ENCODE measurements at regions not wholly inside any gene's neighbourhood (a gene's known extent, or its start where the extent isn't known, plus 50 kb on each side); places are given as distances from the start of the nearest gene placed in this dataset.
A peak's percentile ranks its signal among the peaks of the same experiment; 100 is the strongest.

DNA sequence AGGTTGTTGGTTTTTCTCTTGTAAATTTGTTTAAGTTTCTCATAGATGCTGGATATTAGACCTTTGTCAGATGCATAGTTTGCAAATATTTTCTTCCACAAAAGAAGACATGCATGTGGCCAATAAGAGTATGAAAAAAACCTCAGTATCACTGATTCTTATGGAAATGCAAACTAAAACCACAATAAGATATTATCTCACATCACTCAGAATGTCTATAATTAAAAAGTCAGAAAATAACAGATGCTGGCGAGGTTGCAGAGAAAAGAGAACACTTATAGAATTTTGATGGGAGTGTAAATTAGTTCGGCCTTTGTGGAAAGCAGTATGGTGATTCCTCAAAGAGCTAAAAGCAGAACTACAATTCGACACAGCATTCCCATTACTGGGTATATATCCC lies 1355.6 kb downstream of the FAM133A start:
- DNase-seq = no peak

DNA sequence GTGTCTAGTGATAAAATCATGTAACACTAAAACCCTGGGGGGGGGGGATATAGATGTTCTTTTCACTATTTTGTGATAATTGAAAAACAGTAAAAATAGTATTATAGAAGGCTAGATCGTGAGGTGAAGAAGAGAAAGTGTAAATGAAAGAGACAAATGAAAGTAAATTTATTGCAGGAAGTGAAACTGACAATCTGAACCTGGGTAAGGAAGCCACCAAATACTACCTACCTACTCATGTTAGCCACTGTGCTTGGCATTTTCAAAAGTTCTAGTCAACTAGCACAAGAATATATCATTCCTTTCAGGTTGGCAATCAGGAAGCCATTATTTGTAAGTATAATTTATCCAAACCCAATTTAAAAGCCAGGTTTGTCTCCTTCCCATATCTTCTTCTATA lies 1366.1 kb downstream of the FAM133A start:
- DNase-seq = no peak

DNA sequence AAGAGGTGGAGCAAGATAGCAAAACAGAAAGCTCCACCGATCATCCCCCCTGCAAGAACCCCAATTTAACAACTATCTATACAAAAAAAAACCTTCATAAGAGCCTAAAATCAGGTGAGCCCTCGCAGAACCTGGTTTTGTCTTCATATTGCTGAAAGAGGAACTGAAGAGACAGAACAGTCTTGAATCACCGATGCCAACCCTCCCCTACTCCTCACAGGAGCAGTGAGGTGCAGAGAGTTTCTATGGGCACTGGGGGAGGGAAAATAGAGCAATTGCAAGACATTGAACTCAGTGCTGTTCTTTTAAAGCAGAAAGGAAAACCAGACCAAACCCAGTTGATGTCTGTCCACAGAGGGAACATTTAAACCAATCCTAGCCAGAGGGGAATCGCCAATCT lies 1370.3 kb downstream of the FAM133A start:
- no peak for DNase-seq

- DNase-seq = no peak
Measured at GRCh38 chrX:95055991-95056390, 1382.0 kb downstream of the FAM133A start.

- DNase-seq = no peak
Measured at GRCh38 chrX:95056901-95057300, 1382.9 kb downstream of the FAM133A start.

DNA sequence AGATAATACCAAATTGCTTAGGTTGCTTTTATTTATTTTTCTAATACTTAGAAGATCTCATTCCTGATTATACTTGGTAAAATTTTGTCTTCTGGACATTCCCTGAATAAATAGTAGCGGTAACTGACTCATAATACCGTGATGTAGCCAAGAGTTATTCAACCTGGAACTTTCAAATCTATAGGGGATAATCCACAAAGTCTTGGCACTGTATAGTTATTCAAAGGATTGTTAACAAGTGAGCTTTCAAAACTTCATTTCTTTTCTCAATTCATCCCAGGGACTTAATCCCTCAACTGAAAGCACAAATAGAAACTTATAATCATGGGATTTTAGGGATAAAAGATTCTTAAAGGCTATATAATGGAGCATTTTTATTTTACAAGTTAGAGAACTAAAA lies 1383.3 kb downstream of the FAM133A start:
- DNase-seq = no peak

GRCh38 chrX:95058815-95059214 lies 1384.8 kb downstream of the FAM133A start:
- no peak for DNase-seq

GRCh38 chrX:95059909-95060308 lies 1385.9 kb downstream of the FAM133A start:
- no peak for DNase-seq

DNA sequence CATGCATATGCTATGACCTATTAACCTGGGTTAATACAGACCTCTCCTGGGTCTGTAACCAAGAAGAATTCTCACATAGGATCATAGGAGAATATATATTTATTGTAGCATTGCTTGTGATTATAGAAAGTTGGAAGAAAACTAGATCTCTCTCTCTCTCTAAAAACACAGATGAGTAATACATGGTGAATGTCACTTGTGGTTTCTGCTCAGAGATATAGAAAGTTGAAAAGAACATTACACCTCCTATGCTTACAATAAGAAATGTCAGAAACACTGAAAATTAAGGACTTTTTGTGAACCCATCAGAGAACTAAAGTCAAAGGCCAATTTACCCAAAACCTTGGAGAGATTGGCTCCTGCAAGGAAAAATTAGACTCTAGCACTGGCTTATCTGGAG lies 1389.5 kb downstream of the FAM133A start:
- DNase-seq = no peak

DNA sequence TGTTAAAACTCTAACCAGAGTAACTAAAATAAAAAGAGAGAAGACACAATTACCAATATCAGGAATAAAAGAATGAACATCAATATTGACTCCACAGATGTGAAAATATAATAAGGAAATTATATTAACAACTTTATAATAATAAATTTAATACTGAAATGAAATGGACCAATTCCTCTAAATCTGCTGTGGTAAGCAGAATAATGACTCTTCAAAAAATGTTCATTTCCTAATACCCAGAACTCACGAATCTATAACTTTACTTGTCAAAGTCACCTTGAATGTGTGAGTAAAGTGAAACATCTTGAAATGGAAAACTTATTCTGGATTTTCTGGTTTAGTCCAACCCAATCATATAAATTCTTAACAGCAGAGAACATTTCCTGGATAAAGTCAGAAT lies 1391.1 kb downstream of the FAM133A start:
- no peak for DNase-seq

GRCh38 chrX:95071052-95071451 lies 1397.0 kb downstream of the FAM133A start:
- no peak for DNase-seq

- DNase-seq = no peak
Measured at GRCh38 chrX:95071621-95072020, 1397.6 kb downstream of the FAM133A start.

DNA sequence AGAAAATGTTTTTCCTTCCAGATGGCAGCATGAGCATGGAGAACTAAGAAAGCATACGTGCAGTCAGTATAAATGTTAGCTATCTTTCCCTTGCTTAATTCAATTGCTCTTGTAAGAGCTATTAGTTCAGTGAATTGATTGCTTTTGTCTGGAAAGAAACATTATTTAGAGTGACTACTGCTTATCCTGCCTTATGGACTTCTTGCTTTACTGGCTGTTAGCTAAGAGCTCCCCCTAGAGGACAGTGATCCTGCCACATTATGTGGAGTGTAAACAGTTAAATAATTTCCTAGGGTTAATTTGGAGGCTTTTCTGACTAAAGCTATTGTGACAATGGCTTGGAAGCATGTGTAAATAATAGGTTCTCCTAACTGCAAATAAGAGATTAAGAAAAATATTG lies 1402.4 kb downstream of the FAM133A start:
- peak; percentile 6 for DNase-seq

GRCh38 chrX:95101851-95102390 lies 1427.9 kb downstream of the FAM133A start:
- no peak for DNase-seq

- DNase-seq = no peak
Measured at GRCh38 chrX:95117556-95117955, 1443.5 kb downstream of the FAM133A start.

DNA sequence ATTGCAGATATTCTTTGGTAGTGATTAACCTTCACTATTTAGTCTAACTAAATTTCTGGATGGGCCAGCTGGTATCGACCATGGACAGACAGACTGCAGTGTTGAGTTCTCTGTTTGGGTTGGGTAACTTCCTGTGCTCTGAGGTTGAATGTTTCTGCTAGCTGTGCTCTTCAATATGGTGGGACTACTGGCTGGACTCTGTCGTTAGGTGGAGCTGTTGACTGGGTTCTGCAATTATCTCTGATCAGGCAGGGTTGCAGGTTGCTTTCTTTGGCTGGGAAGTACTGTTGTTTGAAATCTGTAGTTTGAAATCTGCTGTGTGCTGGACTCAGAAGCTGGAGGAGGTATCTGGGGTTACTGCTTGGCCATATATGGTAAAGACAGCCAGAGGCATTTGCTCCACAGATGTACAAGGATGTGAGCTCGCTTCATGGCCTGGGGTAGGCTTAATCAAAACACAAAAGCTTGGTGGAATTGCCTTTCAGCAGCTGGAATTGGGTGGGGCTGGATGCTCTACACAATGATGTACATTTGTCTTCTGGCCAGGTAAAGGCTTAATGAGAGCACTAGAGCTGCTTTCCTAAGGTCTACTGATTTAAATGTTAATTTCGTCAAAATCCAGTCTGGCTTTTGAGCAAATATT lies 1472.0 kb downstream of the FAM133A start:
- DNase-seq = no peak

DNA sequence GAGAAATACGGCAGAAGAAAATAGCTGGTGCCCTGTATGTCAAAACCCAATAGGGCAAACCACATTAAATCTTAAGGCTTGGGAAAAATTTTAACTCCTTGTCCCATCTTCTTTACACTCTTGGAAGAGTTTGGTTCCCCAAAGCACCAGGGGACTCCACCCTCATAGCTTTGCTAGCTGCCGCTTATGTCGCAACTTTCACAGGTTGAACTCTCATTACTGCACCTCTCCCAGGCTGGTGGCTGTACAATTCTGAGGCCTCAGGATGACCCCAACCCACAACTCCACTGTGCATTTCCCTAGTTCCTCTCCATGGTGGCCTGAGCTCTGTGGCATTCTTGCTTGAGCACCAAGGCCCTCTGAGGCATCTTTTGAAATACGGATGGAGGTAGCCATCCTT lies 1478.8 kb downstream of the FAM133A start:
- DNase-seq = no peak

DNA sequence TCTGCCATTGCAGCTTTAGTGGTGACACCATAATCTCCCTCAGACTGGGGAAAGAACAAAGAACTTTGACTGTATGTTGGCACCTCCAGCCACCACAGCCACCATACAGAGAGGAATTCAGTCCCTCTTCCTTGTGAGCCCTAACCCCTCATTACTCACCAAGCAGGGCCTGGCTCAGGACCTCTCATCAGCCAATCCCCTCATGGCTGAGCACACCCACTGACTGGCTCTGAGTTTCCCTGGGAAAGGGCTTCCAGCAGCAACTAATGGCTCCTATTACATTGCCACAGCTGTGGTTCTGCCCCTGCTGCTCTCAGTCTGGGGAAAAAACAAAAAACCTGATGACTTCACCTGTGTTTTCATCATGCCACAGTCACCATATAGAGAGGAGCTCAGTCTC lies 1482.6 kb downstream of the FAM133A start:
- DNase-seq = no peak

Data from suppressor macrophage treated with lipopolysaccharide for 4 hours (primary cell).